ENCODE measurements at regions not wholly inside any gene's neighbourhood (a gene's known extent, or its start where the extent isn't known, plus 50 kb on each side); places are given as distances from the start of the nearest gene placed in this dataset.

- TF ChIP-seq POLR2AphosphoS5 (IDR thresholded peaks at IDR 0.05) (no peak), POLR2A (IDR thresholded peaks at IDR 0.05) (no peak), CTCF (IDR thresholded peaks at IDR 0.05) (no peak), EP300 (IDR thresholded peaks at IDR 0.05) (no peak)
- no peak overlapping the region for H3K27ac ChIP-seq
- no peaks in the 10 kb centered on the region for H3K36me3 ChIP-seq
- no peak overlapping the region for H3K4me3 ChIP-seq
- H3K4me1 ChIP-seq: no peaks in the 10 kb centered on the region
- peaks cover 0 to 33% (median 0%) of the 10 kb centered on the region in 3 donors for H3K9me3 ChIP-seq
- no peak for ATAC-seq
- peaks cover 74% of the 10 kb centered on the region for H3K27me3 ChIP-seq
- 40 to 45% methylated on average over 3 to 6 of the region's 28 CpGs for WGBS, 2 donors (ENCODE audit: low coverage in 1 of 2)
Measured at GRCh38 chr4:1488831-1489638, 82.8 kb upstream of the NKX1-1 start.

- WGBS, 2 donors (ENCODE audit: low coverage in 1 of 2): 88% methylated on average over 4 of the region's 7 CpGs
- H3K9me3 ChIP-seq: peaks cover 0 to 33% (median 0%) of the 10 kb centered on the region in 3 donors
- no peak for TF ChIP-seq CTCF (IDR thresholded peaks at IDR 0.05)
- no peak for TF ChIP-seq POLR2A (IDR thresholded peaks at IDR 0.05)
- TF ChIP-seq EP300 (IDR thresholded peaks at IDR 0.05): no peak
- TF ChIP-seq POLR2AphosphoS5 (IDR thresholded peaks at IDR 0.05): no peak
- H3K4me3 ChIP-seq: no peak overlapping the region
- ATAC-seq: no peak
- H3K27ac ChIP-seq: no peak overlapping the region
- H3K36me3 ChIP-seq: no peaks in the 10 kb centered on the region
- H3K27me3 ChIP-seq: peaks cover 68% of the 10 kb centered on the region
- H3K4me1 ChIP-seq: no peaks in the 10 kb centered on the region
Measured at GRCh38 chr4:1488357-1488756, 82.1 kb upstream of the NKX1-1 start.

GRCh38 chr4:1487761-1488160 is 81.5 kb upstream of the NKX1-1 start:
- WGBS, 2 donors (ENCODE audit: low coverage in 1 of 2): 70 to 76% methylated on average over 5 of the region's 8 CpGs
- no peak for ATAC-seq
- TF ChIP-seq EP300 (IDR thresholded peaks at IDR 0.05): no peak
- no peak for TF ChIP-seq CTCF (IDR thresholded peaks at IDR 0.05)
- TF ChIP-seq POLR2A (IDR thresholded peaks at IDR 0.05): no peak
- no peak for TF ChIP-seq POLR2AphosphoS5 (IDR thresholded peaks at IDR 0.05)

GRCh38 chr4:1487106-1487505 is 80.9 kb upstream of the NKX1-1 start:
- Histone ChIP-seq H3K4me1 (no peaks in the 10 kb centered on the region), H3K4me3 (no peak overlapping the region), H3K9me3 (peaks cover 0 to 40% (median 0%) of the 10 kb centered on the region in 3 donors), H3K27ac (no peak overlapping the region), H3K27me3 (peaks cover 56% of the 10 kb centered on the region), H3K36me3 (no peaks in the 10 kb centered on the region)
- no peak for TF ChIP-seq EP300 (IDR thresholded peaks at IDR 0.05)
- TF ChIP-seq CTCF (IDR thresholded peaks at IDR 0.05): no peak
- TF ChIP-seq POLR2A (IDR thresholded peaks at IDR 0.05): no peak
- TF ChIP-seq POLR2AphosphoS5 (IDR thresholded peaks at IDR 0.05): no peak
- ATAC-seq: no peak
- 95% methylated on average over 6 of the region's 9 CpGs; no CpG with 5 or more reads in 1 of the 2 donors for WGBS, 2 donors (ENCODE audit: low coverage in 1 of 2)

More at GRCh38 chr4:1487761-1488160, 81.5 kb upstream of the NKX1-1 start:
- H3K4me1 ChIP-seq: no peaks in the 10 kb centered on the region
- peaks cover 0 to 34% (median 0%) of the 10 kb centered on the region in 3 donors for H3K9me3 ChIP-seq
- H3K27me3 ChIP-seq: peaks cover 62% of the 10 kb centered on the region
- H3K27ac ChIP-seq: no peak overlapping the region
- H3K36me3 ChIP-seq: no peaks in the 10 kb centered on the region
- no peak overlapping the region for H3K4me3 ChIP-seq

- TF ChIP-seq CTCF (IDR thresholded peaks at IDR 0.05): no peak
- no peak for TF ChIP-seq POLR2A (IDR thresholded peaks at IDR 0.05)
- TF ChIP-seq EP300 (IDR thresholded peaks at IDR 0.05): no peak
- no peak for TF ChIP-seq POLR2AphosphoS5 (IDR thresholded peaks at IDR 0.05)
- no peak overlapping the region for H3K4me3 ChIP-seq
- no peak overlapping the region for H3K27ac ChIP-seq
- peaks cover 0 to 59% (median 0%) of the 10 kb centered on the region in 3 donors for H3K9me3 ChIP-seq
- no peaks in the 10 kb centered on the region for H3K36me3 ChIP-seq
- peaks cover 49% of the 10 kb centered on the region for H3K27me3 ChIP-seq
- no peak for ATAC-seq
- no peaks in the 10 kb centered on the region for H3K4me1 ChIP-seq
Measured at GRCh38 chr4:1485280-1485679, 79.0 kb upstream of the NKX1-1 start.
